ENCODE measurements at regions not wholly inside any gene's neighbourhood (a gene's known extent, or its start where the extent isn't known, plus 50 kb on each side); places are given as distances from the start of the nearest gene placed in this dataset.

DNA sequence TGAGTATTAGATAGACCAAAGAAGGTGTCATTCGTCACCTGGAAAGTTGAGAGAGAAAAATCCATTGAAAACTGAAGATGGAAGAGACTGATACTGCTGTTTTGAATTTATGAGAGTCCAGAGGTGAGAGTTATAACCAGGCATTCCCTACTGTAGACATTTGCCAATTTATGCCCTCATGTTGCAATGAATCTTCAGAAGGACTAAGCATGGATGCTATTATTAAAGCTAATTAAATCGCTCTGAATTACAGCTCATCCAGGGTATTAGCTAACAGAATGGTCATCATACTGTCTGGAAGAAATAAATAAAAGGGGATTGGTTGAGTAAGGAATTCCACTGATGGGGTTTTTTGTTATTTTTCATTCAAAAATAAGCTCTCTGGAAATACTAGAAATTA lies 101.6 kb upstream of the PLPP4 start:
- TF ChIP-seq PRDM15 (CRISPR knock-in tag; IDR thresholded peaks at IDR 0.05): no peak
- TF ChIP-seq, protein P1, sequence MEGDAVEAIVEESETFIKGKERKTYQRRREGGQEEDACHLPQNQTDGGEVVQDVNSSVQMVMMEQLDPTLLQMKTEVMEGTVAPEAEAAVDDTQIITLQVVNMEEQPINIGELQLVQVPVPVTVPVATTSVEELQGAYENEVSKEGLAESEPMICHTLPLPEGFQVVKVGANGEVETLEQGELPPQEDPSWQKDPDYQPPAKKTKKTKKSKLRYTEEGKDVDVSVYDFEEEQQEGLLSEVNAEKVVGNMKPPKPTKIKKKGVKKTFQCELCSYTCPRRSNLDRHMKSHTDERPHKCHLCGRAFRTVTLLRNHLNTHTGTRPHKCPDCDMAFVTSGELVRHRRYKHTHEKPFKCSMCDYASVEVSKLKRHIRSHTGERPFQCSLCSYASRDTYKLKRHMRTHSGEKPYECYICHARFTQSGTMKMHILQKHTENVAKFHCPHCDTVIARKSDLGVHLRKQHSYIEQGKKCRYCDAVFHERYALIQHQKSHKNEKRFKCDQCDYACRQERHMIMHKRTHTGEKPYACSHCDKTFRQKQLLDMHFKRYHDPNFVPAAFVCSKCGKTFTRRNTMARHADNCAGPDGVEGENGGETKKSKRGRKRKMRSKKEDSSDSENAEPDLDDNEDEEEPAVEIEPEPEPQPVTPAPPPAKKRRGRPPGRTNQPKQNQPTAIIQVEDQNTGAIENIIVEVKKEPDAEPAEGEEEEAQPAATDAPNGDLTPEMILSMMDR (IDR thresholded peaks at IDR 0.05): no peak
- no peak for TF ChIP-seq FOXJ3 (CRISPR knock-in tag; IDR thresholded peaks at IDR 0.05; ENCODE audit: borderline replicate concordance)
- TF ChIP-seq, protein P2, sequence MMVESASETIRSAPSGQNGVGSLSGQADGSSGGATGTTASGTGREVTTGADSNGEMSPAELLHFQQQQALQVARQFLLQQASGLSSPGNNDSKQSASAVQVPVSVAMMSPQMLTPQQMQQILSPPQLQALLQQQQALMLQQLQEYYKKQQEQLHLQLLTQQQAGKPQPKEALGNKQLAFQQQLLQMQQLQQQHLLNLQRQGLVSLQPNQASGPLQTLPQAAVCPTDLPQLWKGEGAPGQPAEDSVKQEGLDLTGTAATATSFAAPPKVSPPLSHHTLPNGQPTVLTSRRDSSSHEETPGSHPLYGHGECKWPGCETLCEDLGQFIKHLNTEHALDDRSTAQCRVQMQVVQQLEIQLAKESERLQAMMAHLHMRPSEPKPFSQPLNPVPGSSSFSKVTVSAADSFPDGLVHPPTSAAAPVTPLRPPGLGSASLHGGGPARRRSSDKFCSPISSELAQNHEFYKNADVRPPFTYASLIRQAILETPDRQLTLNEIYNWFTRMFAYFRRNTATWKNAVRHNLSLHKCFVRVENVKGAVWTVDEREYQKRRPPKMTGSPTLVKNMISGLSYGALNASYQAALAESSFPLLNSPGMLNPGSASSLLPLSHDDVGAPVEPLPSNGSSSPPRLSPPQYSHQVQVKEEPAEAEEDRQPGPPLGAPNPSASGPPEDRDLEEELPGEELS (CRISPR knock-in tag; IDR thresholded peaks at IDR 0.05): no peak
- no peak for TF ChIP-seq USF1 (CRISPR knock-in tag; IDR thresholded peaks at IDR 0.05)
- no peak for TF ChIP-seq SP1 (CRISPR knock-in tag; conservative IDR thresholded peaks at IDR 0.05)
- TF ChIP-seq TCF7 (CRISPR knock-in tag; IDR thresholded peaks at IDR 0.05; ENCODE audit: low read depth): no peak
- no peak for TF ChIP-seq CREM (CRISPR knock-in tag; IDR thresholded peaks at IDR 0.05)
- TF ChIP-seq, protein P3, sequence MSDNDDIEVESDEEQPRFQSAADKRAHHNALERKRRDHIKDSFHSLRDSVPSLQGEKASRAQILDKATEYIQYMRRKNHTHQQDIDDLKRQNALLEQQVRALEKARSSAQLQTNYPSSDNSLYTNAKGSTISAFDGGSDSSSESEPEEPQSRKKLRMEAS (CRISPR knock-in tag; IDR thresholded peaks at IDR 0.05): no peak
- TF ChIP-seq GABPB1 (CRISPR knock-in tag; IDR thresholded peaks at IDR 0.05): no peak
- TF ChIP-seq, protein P4, sequence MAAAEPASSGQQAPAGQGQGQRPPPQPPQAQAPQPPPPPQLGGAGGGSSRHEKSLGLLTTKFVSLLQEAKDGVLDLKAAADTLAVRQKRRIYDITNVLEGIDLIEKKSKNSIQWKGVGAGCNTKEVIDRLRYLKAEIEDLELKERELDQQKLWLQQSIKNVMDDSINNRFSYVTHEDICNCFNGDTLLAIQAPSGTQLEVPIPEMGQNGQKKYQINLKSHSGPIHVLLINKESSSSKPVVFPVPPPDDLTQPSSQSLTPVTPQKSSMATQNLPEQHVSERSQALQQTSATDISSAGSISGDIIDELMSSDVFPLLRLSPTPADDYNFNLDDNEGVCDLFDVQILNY (CRISPR knock-in tag; IDR thresholded peaks at IDR 0.05): no peak
